MM.1S (cell line): ENCODE measurements at regions not wholly inside any gene's neighbourhood (a gene's known extent, or its start where the extent isn't known, plus 50 kb on each side); places are given as distances from the start of the nearest gene placed in this dataset.

Experiments used
- DNase-seq: peaks from one replicate; pipeline ENCODE4 v3.0.0-alpha.2; 2015
- H2AFZ ChIP-seq: fragments of 300-600 bp; sonication (generic); 2 replicates; pipeline ENCODE4 v1.6.0; 2016; ENCODE audit warnings: antibody characterized with exemption, low read length
- H3F3A ChIP-seq: fragments of 300-600 bp; sonication (generic); 2 replicates; pipeline ENCODE4 v1.6.1; 2016; ENCODE audit warnings: mild to moderate bottlenecking, antibody characterized with exemption, low read length, moderate library complexity, mixed read lengths; ENCODE audit not compliant: insufficient read depth
- H3K27ac ChIP-seq: fragments of 300-600 bp; sonication (generic); 2 replicates; pipeline ENCODE4 v1.5.1; 2016; ENCODE audit warnings: mild to moderate bottlenecking, low read length
- H3K27me3 ChIP-seq: fragments of 300-600 bp; sonication (generic); replicated peaks from 2 replicates; pipeline ENCODE4 v1.6.0; 2016; ENCODE audit warnings: low read length; ENCODE audit not compliant: insufficient read depth
- H3K36me3 ChIP-seq: fragments of 300-600 bp; sonication (generic); replicated peaks from 2 replicates; pipeline ENCODE4 v1.6.1; 2016; ENCODE audit warnings: mild to moderate bottlenecking, low read length, mixed read lengths; ENCODE audit not compliant: insufficient read depth
- H3K4me1 ChIP-seq: fragments of 300-600 bp; sonication (generic); 2 replicates; pipeline ENCODE4 v1.6.1; 2016; ENCODE audit warnings: low read length, mixed read lengths
- H3K4me2 ChIP-seq: fragments of 300-600 bp; sonication (generic); 2 replicates; pipeline ENCODE4 v1.6.0; 2016; ENCODE audit warnings: low read depth, low read length
- H3K4me3 ChIP-seq: fragments of 300-600 bp; sonication (generic); 2 replicates; pipeline ENCODE4 v1.5.1; 2016; ENCODE audit warnings: low read length, mixed read lengths
- H3K79me2 ChIP-seq: fragments of 300-600 bp; sonication (generic); 2 replicates; pipeline ENCODE4 v1.6.1; 2016; ENCODE audit warnings: mixed run types, low read length, mixed read lengths
- H3K9ac ChIP-seq: fragments of 300-600 bp; sonication (generic); 2 replicates; pipeline ENCODE4 v1.6.1; 2016; ENCODE audit warnings: low read length, mixed read lengths
- H3K9me2 ChIP-seq: fragments of 300-600 bp; sonication (generic); replicated peaks from 2 replicates; pipeline ENCODE4 v1.6.1; 2016; ENCODE audit warnings: mild to moderate bottlenecking, low read length, mixed read lengths; ENCODE audit not compliant: insufficient read depth
- H3K9me3 ChIP-seq: fragments of 300-600 bp; sonication (generic); replicated peaks from 2 replicates; pipeline ENCODE4 v1.6.1; 2016; ENCODE audit warnings: mild to moderate bottlenecking, low read length, mixed read lengths; ENCODE audit not compliant: insufficient read depth
- H4K20me1 ChIP-seq: fragments of 300-600 bp; sonication (generic); 2 replicates; pipeline ENCODE4 v1.6.1; 2016; ENCODE audit warnings: mild to moderate bottlenecking, low read length, moderate library complexity, mixed read lengths; ENCODE audit not compliant: insufficient read depth
- CTCF ChIP-seq: fragments of 300-600 bp; sonication (generic); IDR thresholded peaks from 2 replicates; pipeline ENCODE4 v1.5.1; 2016; ENCODE audit warnings: antibody characterized with exemption, low read length, mixed read lengths
- EZH2 ChIP-seq: fragments of 300-600 bp; sonication (generic); optimal IDR thresholded peaks from 2 replicates; pipeline ENCODE3; 2017; ENCODE audit warnings: low read depth, mild to moderate bottlenecking, antibody characterized with exemption, low read length, mixed read lengths
- EZH2phosphoT487 ChIP-seq: fragments of 300-600 bp; sonication (generic); IDR thresholded peaks from 2 replicates; pipeline ENCODE4 v1.6.1; 2018; ENCODE audit warnings: antibody characterized with exemption, low read length

- H3K36me3 ChIP-seq = no peaks in the 10 kb centered on the region
- H3K27ac ChIP-seq = no peak overlapping the region
- no peaks in the 10 kb centered on the region for H3K4me1 ChIP-seq
- H3K9ac ChIP-seq = no peak overlapping the region
- no peaks in the 10 kb centered on the region for H3F3A ChIP-seq
- H3K27me3 ChIP-seq = no peaks in the 10 kb centered on the region
- H3K9me3 ChIP-seq = no peaks in the 10 kb centered on the region
- H2AFZ ChIP-seq = no peak overlapping the region
- H3K9me2 ChIP-seq = no peaks in the 10 kb centered on the region
- H4K20me1 ChIP-seq = no peaks in the 10 kb centered on the region
- H3K4me3 ChIP-seq = no peak overlapping the region
- H3K79me2 ChIP-seq = no peaks in the 10 kb centered on the region
- H3K4me2 ChIP-seq = no peak overlapping the region
- DNase-seq = no peak
- no peak for TF ChIP-seq CTCF
- TF ChIP-seq EZH2 = no peak
- no peak for TF ChIP-seq EZH2phosphoT487
Measured at GRCh38 chr2:188813315-188813714, 160.9 kb upstream of the COL3A1 start.

DNA sequence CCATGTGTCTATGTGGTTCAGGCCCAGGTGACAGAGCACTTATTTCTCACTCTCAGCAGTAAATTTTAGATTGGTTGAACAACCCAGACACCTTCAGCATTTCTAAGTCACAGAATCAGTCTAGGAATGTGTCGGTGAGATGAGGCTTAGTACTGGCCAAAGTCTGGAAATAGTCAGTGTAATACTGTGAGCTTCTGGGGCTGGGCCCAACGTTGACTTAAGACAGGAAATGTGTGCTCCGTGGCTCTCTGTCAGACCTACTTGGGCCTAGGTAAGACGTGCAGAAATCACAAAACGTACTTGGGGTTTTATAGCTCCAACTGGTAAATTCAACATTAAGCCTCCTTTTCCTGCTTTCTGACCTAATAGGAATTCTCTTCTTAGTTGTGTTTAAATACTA is 160.3 kb upstream of the COL3A1 start:
- Histone ChIP-seq H3K27me3 (no peaks in the 10 kb centered on the region), H3K9me3 (no peaks in the 10 kb centered on the region), H3K36me3 (no peaks in the 10 kb centered on the region), H3K4me1 (no peaks in the 10 kb centered on the region), H3K4me3 (no peak overlapping the region), H3K9me2 (no peaks in the 10 kb centered on the region), H3K4me2 (no peak overlapping the region), H3K79me2 (no peaks in the 10 kb centered on the region), H3K9ac (no peak overlapping the region), H4K20me1 (no peaks in the 10 kb centered on the region), H3K27ac (no peak overlapping the region), H3F3A (no peaks in the 10 kb centered on the region), H2AFZ (no peak overlapping the region)
- TF ChIP-seq CTCF = no peak
- no peak for TF ChIP-seq EZH2
- no peak for TF ChIP-seq EZH2phosphoT487
- no peak for DNase-seq

- Histone ChIP-seq H3K4me2 (no peak overlapping the region), H3K4me3 (no peak overlapping the region)
Measured at GRCh38 chr2:188819011-188819410, 155.2 kb upstream of the COL3A1 start.

More at GRCh38 chr2:188819011-188819410, 155.2 kb upstream of the COL3A1 start:
- no peak overlapping the region for H3K9ac ChIP-seq
- TF ChIP-seq EZH2 (no peak), CTCF (no peak), EZH2phosphoT487 (no peak)
- no peak for DNase-seq
- no peaks in the 10 kb centered on the region for H3K9me2 ChIP-seq
- H3K27ac ChIP-seq = no peak overlapping the region
- no peaks in the 10 kb centered on the region; the same call in 1 of the 2 replicates for H3K9me3 ChIP-seq
- no peak overlapping the region for H2AFZ ChIP-seq
- H3K4me1 ChIP-seq = no peaks in the 10 kb centered on the region
- no peaks in the 10 kb centered on the region for H4K20me1 ChIP-seq
- H3K79me2 ChIP-seq = no peaks in the 10 kb centered on the region
- no peaks in the 10 kb centered on the region for H3K36me3 ChIP-seq
- H3K27me3 ChIP-seq = no peaks in the 10 kb centered on the region
- no peaks in the 10 kb centered on the region for H3F3A ChIP-seq
